Uterus (tissue), 2 donors: ENCODE measurements at regions not wholly inside any gene's neighbourhood (a gene's known extent, or its start where the extent isn't known, plus 50 kb on each side); places are given as distances from the start of the nearest gene placed in this dataset.

Experiments used
- POLR2A ChIP-seq, 2 donors: fragments of 450-650 bp; IDR thresholded peaks; one replicate each; pipeline ENCODE4 v1.6.1; 2016; ENCODE audit warnings: antibody characterized with exemption in 2 of 2, mild to moderate bottlenecking in 1 of 2, moderate library complexity in 1 of 2
- TF ChIP-seq, protein P1 (sequence below), 4 experiments: fragments of 200-600 bp in 2 of 4; fragments of 450-650 bp in 2 of 4; sonication (generic) in 2 of 4; IDR thresholded peaks; one replicate each; pipeline ENCODE4 v1.5.1; 2016 to 2019; ENCODE audit warnings: antibody characterized with exemption in 4 of 4, mild to moderate bottlenecking in 2 of 4, moderate library complexity in 1 of 4

DNA sequence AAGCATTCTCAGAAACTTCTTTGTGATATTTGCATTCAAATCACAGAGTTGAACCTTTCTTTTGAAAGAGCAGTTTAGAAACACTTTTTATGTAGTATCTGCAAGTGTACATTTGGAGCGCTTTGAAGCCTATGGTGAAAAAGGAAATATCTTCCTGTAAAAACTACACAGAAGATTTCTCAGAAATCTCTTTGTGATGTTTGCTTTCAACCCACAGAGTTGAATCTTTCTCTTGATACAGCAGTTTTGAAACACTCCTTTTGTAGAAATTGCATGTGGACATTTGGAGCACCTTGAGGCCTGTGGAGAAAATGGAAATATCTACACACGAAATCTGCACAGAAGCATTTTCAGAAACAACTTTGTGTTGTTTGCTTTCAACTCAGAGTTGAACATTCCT, 612.3 kb upstream of the ZNF337 start:
- TF ChIP-seq POLR2A (IDR thresholded peaks at IDR 0.05): no peak
- TF ChIP-seq, protein P1, sequence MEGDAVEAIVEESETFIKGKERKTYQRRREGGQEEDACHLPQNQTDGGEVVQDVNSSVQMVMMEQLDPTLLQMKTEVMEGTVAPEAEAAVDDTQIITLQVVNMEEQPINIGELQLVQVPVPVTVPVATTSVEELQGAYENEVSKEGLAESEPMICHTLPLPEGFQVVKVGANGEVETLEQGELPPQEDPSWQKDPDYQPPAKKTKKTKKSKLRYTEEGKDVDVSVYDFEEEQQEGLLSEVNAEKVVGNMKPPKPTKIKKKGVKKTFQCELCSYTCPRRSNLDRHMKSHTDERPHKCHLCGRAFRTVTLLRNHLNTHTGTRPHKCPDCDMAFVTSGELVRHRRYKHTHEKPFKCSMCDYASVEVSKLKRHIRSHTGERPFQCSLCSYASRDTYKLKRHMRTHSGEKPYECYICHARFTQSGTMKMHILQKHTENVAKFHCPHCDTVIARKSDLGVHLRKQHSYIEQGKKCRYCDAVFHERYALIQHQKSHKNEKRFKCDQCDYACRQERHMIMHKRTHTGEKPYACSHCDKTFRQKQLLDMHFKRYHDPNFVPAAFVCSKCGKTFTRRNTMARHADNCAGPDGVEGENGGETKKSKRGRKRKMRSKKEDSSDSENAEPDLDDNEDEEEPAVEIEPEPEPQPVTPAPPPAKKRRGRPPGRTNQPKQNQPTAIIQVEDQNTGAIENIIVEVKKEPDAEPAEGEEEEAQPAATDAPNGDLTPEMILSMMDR (IDR thresholded peaks at IDR 0.05): no peak
